ENCODE measurements at regions not wholly inside any gene's neighbourhood (a gene's known extent, or its start where the extent isn't known, plus 50 kb on each side); places are given as distances from the start of the nearest gene placed in this dataset.

- Mint-ChIP-seq H3K4me1 (ENCODE audit: low read depth in 2 of 2) (no peaks in the 10 kb centered on the region), H3K4me3 (no peak overlapping the region), H3K36me3 (ENCODE audit: insufficient read depth) (no peaks in the 10 kb centered on the region), H3K9me3 (no peaks in the 10 kb centered on the region), H3K27me3 (no peaks in the 10 kb centered on the region), H3K27ac (no peak overlapping the region)
- ATAC-seq (replicated peaks) = no peak
- DNase-seq = no peak
Observed at GRCh38 chrX:109830157-109830703, 97.2 kb upstream of the ACSL4 start.

GRCh38 chrX:109830704-109831206 lies 97.7 kb upstream of the ACSL4 start:
- H3K9me3 Mint-ChIP-seq = no peaks in the 10 kb centered on the region
- no peaks in the 10 kb centered on the region for H3K4me1 Mint-ChIP-seq (ENCODE audit: low read depth in 2 of 2)
- no peaks in the 10 kb centered on the region for H3K27me3 Mint-ChIP-seq
- H3K36me3 Mint-ChIP-seq (ENCODE audit: insufficient read depth) = no peaks in the 10 kb centered on the region
- no peak for DNase-seq
- H3K27ac Mint-ChIP-seq = no peak overlapping the region
- ATAC-seq (replicated peaks) = no peak
- H3K4me3 Mint-ChIP-seq = no peak overlapping the region

GRCh38 chrX:109831326-109831985 lies 98.4 kb upstream of the ACSL4 start:
- H3K4me3 Mint-ChIP-seq = no peak overlapping the region
- ATAC-seq (replicated peaks) (no peak), DNase-seq (no peak)
- H3K27ac Mint-ChIP-seq = no peak overlapping the region
- H3K27me3 Mint-ChIP-seq = no peaks in the 10 kb centered on the region
- H3K36me3 Mint-ChIP-seq (ENCODE audit: insufficient read depth) = no peaks in the 10 kb centered on the region
- no peaks in the 10 kb centered on the region for H3K4me1 Mint-ChIP-seq (ENCODE audit: low read depth in 2 of 2)
- no peaks in the 10 kb centered on the region for H3K9me3 Mint-ChIP-seq

- ATAC-seq (replicated peaks) = no peak
- Mint-ChIP-seq H3K9me3 (no peaks in the 10 kb centered on the region), H3K36me3 (ENCODE audit: insufficient read depth) (no peaks in the 10 kb centered on the region), H3K4me3 (no peak overlapping the region), H3K27me3 (no peaks in the 10 kb centered on the region), H3K27ac (no peak overlapping the region), H3K4me1 (ENCODE audit: low read depth in 2 of 2) (no peaks in the 10 kb centered on the region)
- no peak for DNase-seq
Observed at GRCh38 chrX:109839694-109840567, 106.9 kb upstream of the ACSL4 start.

- H3K4me1 Mint-ChIP-seq (ENCODE audit: low read depth in 2 of 2) = no peaks in the 10 kb centered on the region
- H3K9me3 Mint-ChIP-seq = no peaks in the 10 kb centered on the region
- ATAC-seq (replicated peaks) (no peak), DNase-seq (no peak)
- H3K27ac Mint-ChIP-seq = no peak overlapping the region
- H3K36me3 Mint-ChIP-seq (ENCODE audit: insufficient read depth) = no peaks in the 10 kb centered on the region
- H3K27me3 Mint-ChIP-seq = no peaks in the 10 kb centered on the region
- H3K4me3 Mint-ChIP-seq = no peak overlapping the region
Observed at GRCh38 chrX:109840585-109840984, 107.5 kb upstream of the ACSL4 start.

GRCh38 chrX:109841257-109841656 lies 108.2 kb upstream of the ACSL4 start:
- ATAC-seq (replicated peaks) (no peak), DNase-seq (no peak)
- Mint-ChIP-seq H3K4me3 (no peak overlapping the region), H3K27ac (no peak overlapping the region), H3K36me3 (ENCODE audit: insufficient read depth) (no peaks in the 10 kb centered on the region), H3K27me3 (no peaks in the 10 kb centered on the region), H3K4me1 (ENCODE audit: low read depth in 2 of 2) (no peaks in the 10 kb centered on the region), H3K9me3 (no peaks in the 10 kb centered on the region)

GRCh38 chrX:109841869-109842579 lies 109.0 kb upstream of the ACSL4 start:
- Mint-ChIP-seq H3K36me3 (ENCODE audit: insufficient read depth) (no peaks in the 10 kb centered on the region), H3K9me3 (no peaks in the 10 kb centered on the region), H3K4me1 (ENCODE audit: low read depth in 2 of 2) (no peaks in the 10 kb centered on the region), H3K27me3 (no peaks in the 10 kb centered on the region), H3K4me3 (no peak overlapping the region), H3K27ac (no peak overlapping the region)
- no peak for DNase-seq
- no peak for ATAC-seq (replicated peaks)

GRCh38 chrX:109842611-109843010 lies 109.6 kb upstream of the ACSL4 start:
- Mint-ChIP-seq H3K9me3 (no peaks in the 10 kb centered on the region), H3K36me3 (ENCODE audit: insufficient read depth) (no peaks in the 10 kb centered on the region), H3K27ac (no peak overlapping the region), H3K4me3 (no peak overlapping the region), H3K27me3 (no peaks in the 10 kb centered on the region), H3K4me1 (ENCODE audit: low read depth in 2 of 2) (peaks cover 0 to 1% of the 10 kb centered on the region in 2 donors)
- ATAC-seq (replicated peaks) = no peak
- DNase-seq = no peak

- no peaks in the 10 kb centered on the region for H3K9me3 Mint-ChIP-seq
- H3K27me3 Mint-ChIP-seq = no peaks in the 10 kb centered on the region
- H3K4me3 Mint-ChIP-seq = no peak overlapping the region
- H3K4me1 Mint-ChIP-seq (ENCODE audit: low read depth in 2 of 2) = peaks cover 0 to 4% of the 10 kb centered on the region in 2 donors
- H3K36me3 Mint-ChIP-seq (ENCODE audit: insufficient read depth) = no peaks in the 10 kb centered on the region
- no peak overlapping the region for H3K27ac Mint-ChIP-seq
- ATAC-seq (replicated peaks) (no peak), DNase-seq (no peak)
Observed at GRCh38 chrX:109843963-109844751, 111.1 kb upstream of the ACSL4 start.

- Mint-ChIP-seq H3K4me1 (ENCODE audit: low read depth in 2 of 2) (peaks cover 0 to 4% of the 10 kb centered on the region in 2 donors), H3K27me3 (no peaks in the 10 kb centered on the region), H3K36me3 (ENCODE audit: insufficient read depth) (no peaks in the 10 kb centered on the region), H3K27ac (no peak overlapping the region), H3K4me3 (no peak overlapping the region), H3K9me3 (no peaks in the 10 kb centered on the region)
- ATAC-seq (replicated peaks) = no peak
- DNase-seq = no peak
Observed at GRCh38 chrX:109844986-109845385, 111.9 kb upstream of the ACSL4 start.

- no peak for ATAC-seq (replicated peaks)
- H3K36me3 Mint-ChIP-seq (ENCODE audit: insufficient read depth) = no peaks in the 10 kb centered on the region
Observed at GRCh38 chrX:109845996-109846395, 112.9 kb upstream of the ACSL4 start.

GRCh38 chrX:109847257-109848187 lies 114.5 kb upstream of the ACSL4 start:
- Mint-ChIP-seq H3K9me3 (no peaks in the 10 kb centered on the region), H3K4me3 (no peak overlapping the region), H3K27ac (no peak overlapping the region), H3K27me3 (no peaks in the 10 kb centered on the region), H3K4me1 (ENCODE audit: low read depth in 2 of 2) (peaks cover 0 to 4% of the 10 kb centered on the region in 2 donors), H3K36me3 (ENCODE audit: insufficient read depth) (no peaks in the 10 kb centered on the region)
- ATAC-seq (replicated peaks) = no peak
- no peak for DNase-seq

More at GRCh38 chrX:109845996-109846395, 112.9 kb upstream of the ACSL4 start:
- Mint-ChIP-seq H3K9me3 (no peaks in the 10 kb centered on the region), H3K27ac (no peak overlapping the region), H3K4me3 (no peak overlapping the region), H3K27me3 (no peaks in the 10 kb centered on the region), H3K4me1 (ENCODE audit: low read depth in 2 of 2) (peaks cover 0 to 4% of the 10 kb centered on the region in 2 donors)
- DNase-seq = no peak
